ENCODE measurements at regions not wholly inside any gene's neighbourhood (a gene's known extent, or its start where the extent isn't known, plus 50 kb on each side); places are given as distances from the start of the nearest gene placed in this dataset.
"Not testable (repeated sequence)": the region's sequence is repeated elsewhere in the genome, so short reads cannot be mapped to it uniquely, and the experiment has no call there.

- H3K4me3 ChIP-seq (ENCODE audit: low read depth, low read length) = no peak overlapping the region
- no peak for TF ChIP-seq CTCF (IDR thresholded peaks at IDR 0.05; ENCODE audit: insufficient read depth, low read depth, low read length, missing control alignments)
- no peak for DNase-seq (ENCODE audit: low read depth)
These were observed 201.2 kb upstream of the ARPP21 start for GRCh38 chr3:35438101-35438500.

- DNase-seq (ENCODE audit: low read depth) = no peak
- H3K4me3 ChIP-seq (ENCODE audit: low read depth, low read length) = no peak overlapping the region
- no peak for TF ChIP-seq CTCF (IDR thresholded peaks at IDR 0.05; ENCODE audit: insufficient read depth, low read depth, low read length, missing control alignments)
These were observed 199.7 kb upstream of the ARPP21 start for GRCh38 chr3:35439663-35440062.

DNA sequence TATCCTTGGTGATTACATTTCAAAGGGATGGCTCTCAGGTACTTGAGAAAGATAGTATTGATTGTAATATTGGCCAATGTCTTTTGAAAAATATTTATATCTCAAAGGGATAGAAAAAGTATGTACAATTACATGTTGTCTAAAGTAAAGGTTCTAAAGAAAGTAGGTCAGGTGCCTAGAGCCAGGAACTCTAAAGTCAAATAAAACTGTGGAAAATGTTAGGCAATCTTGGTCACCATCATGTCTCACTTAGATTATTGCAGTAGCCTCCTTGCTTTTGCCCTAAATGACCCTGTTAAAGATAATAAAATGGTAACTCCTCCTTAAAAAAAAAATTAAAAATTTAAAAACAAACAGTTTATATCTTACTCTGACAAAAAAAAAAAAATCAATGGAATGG, 198.5 kb upstream of the ARPP21 start:
- no peak for TF ChIP-seq CTCF (IDR thresholded peaks at IDR 0.05; ENCODE audit: insufficient read depth, low read depth, low read length, missing control alignments)
- H3K4me3 ChIP-seq (ENCODE audit: low read depth, low read length) = no peak overlapping the region
- DNase-seq (ENCODE audit: low read depth) = no peak

DNA sequence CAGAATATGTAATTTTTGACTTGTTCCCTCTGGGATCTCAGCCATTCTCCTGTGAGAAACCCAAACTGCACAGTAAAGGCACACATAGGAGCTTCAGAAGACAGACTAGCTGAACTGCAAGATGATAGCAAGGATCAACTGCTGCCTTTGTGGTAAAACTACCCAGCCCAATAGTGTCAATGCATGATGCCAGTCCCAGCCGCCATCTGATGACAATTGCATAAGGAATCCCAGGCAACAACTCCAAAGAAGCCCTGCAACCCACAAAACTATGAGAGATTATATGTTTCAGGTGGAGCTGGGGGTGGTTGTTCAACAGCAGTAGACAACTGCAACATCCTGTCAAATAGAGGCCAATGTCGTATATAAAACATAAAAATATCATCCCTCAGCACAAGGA, 192.4 kb upstream of the ARPP21 start:
- no peak overlapping the region for H3K4me3 ChIP-seq (ENCODE audit: low read depth, low read length)
- DNase-seq (ENCODE audit: low read depth) = no peak
- no peak for TF ChIP-seq CTCF (IDR thresholded peaks at IDR 0.05; ENCODE audit: insufficient read depth, low read depth, low read length, missing control alignments)

- TF ChIP-seq CTCF (IDR thresholded peaks at IDR 0.05; ENCODE audit: insufficient read depth, low read depth, low read length, missing control alignments) = no peak
- DNase-seq (ENCODE audit: low read depth) = no peak
- no peak overlapping the region for H3K4me3 ChIP-seq (ENCODE audit: low read depth, low read length)
These were observed 191.2 kb upstream of the ARPP21 start for GRCh38 chr3:35448121-35448520.

GRCh38 chr3:35448681-35449080, 190.6 kb upstream of the ARPP21 start:
- TF ChIP-seq CTCF (IDR thresholded peaks at IDR 0.05; ENCODE audit: insufficient read depth, low read depth, low read length, missing control alignments) = no peak
- no peak overlapping the region for H3K4me3 ChIP-seq (ENCODE audit: low read depth, low read length)
- DNase-seq (ENCODE audit: low read depth) = no peak

DNA sequence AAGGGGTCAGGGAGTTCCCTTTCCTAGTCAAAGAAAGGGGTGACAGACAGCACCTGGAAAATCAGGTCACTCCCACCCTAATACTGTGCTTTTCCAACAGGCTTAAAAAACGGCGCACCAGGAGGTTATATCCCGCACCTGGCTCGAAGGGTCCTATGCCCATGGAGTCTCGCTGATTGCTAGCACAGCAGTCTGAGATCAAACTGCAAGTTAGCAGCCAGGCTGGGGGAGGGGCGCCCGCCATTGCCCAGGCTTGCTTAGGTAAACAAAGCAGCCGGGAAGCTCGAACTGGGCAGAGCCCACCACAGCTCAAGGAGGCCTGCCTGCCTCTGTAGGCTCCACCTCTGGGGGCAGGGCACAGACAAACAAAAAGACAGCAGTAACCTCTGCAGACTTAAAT, 184.5 kb upstream of the ARPP21 start:
- DNase-seq (ENCODE audit: low read depth); H3K4me3 ChIP-seq (ENCODE audit: low read depth, low read length): not testable (repeated sequence)

GRCh38 chr3:35473956-35474355, 165.4 kb upstream of the ARPP21 start:
- TF ChIP-seq CTCF (IDR thresholded peaks at IDR 0.05; ENCODE audit: insufficient read depth, low read depth, low read length, missing control alignments) = no peak
- DNase-seq (ENCODE audit: low read depth) = no peak
- H3K4me3 ChIP-seq (ENCODE audit: low read depth, low read length) = no peak overlapping the region

DNA sequence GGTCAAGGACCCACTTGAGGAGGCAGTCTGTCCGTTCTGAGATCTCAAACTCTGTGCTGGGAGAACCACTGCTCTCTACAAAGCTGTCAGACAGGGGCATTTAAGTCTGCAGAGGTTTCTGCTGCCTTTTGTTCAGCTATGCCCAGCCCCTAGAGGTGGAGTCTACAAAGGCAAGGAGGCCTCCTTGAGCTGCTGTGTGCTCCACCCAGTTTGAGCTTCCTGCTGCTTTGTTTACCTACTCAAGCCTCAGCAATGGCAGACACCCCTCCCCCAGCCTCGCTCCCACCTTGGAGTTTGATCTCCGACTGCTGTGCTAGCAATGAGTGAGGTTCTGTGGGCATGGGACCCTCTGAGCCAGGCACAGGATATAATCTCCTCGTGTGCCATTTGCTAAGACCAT, 156.8 kb upstream of the ARPP21 start:
- DNase-seq (ENCODE audit: low read depth); H3K4me3 ChIP-seq (ENCODE audit: low read depth, low read length): not testable (repeated sequence)
